ENCODE measurements at regions not wholly inside any gene's neighbourhood (a gene's known extent, or its start where the extent isn't known, plus 50 kb on each side); places are given as distances from the start of the nearest gene placed in this dataset.

- no peaks in the 10 kb centered on the region for H3K79me2 ChIP-seq (ENCODE audit: insufficient read depth, low read length)
- H3K36me3 ChIP-seq (ENCODE audit: low read length), result no peaks in the 10 kb centered on the region
- H3K9me3 ChIP-seq (ENCODE audit: insufficient read depth, low read length), result no peaks in the 10 kb centered on the region
- H3K27ac ChIP-seq (ENCODE audit: low read depth, low read length), result no peak overlapping the region
- H4K20me1 ChIP-seq (ENCODE audit: low read depth, low read length), result no peaks in the 10 kb centered on the region
- no peaks in the 10 kb centered on the region for H3K27me3 ChIP-seq (ENCODE audit: low read length)
- H3K9me2 ChIP-seq (replicated peaks; ENCODE audit: insufficient read depth, low read length), result no peaks in the 10 kb centered on the region
- H3K4me3 ChIP-seq (ENCODE audit: insufficient read depth, low read length, poor library complexity, severe bottlenecking), result no peak overlapping the region
- H2AFZ ChIP-seq (ENCODE audit: low read depth, low read length, severe bottlenecking), result no peak overlapping the region
- TF ChIP-seq EZH2phosphoT487 (conservative IDR thresholded peaks at IDR 0.05; ENCODE audit: low read length), result no peak
- no peak for TF ChIP-seq CTCF (IDR thresholded peaks at IDR 0.05; ENCODE audit: insufficient read depth, low read length, poor library complexity, severe bottlenecking)
- H3K9ac ChIP-seq (ENCODE audit: low read length), result no peak overlapping the region
- H3F3A ChIP-seq (ENCODE audit: insufficient read depth), result no peaks in the 10 kb centered on the region
- H3K4me2 ChIP-seq (ENCODE audit: low read depth, low read length, poor library complexity, severe bottlenecking), result no peak overlapping the region
Measured at GRCh38 chr2:154591294-154591820, 107.1 kb upstream of the KCNJ3 start.

- no peak overlapping the region for H3K4me2 ChIP-seq (ENCODE audit: low read depth, low read length, poor library complexity, severe bottlenecking)
- H3K79me2 ChIP-seq (ENCODE audit: insufficient read depth, low read length), result no peaks in the 10 kb centered on the region
- no peaks in the 10 kb centered on the region for H3K9me2 ChIP-seq (replicated peaks; ENCODE audit: insufficient read depth, low read length)
- no peaks in the 10 kb centered on the region for H3K27me3 ChIP-seq (ENCODE audit: low read length)
- H3K9ac ChIP-seq (ENCODE audit: low read length), result no peak overlapping the region
- no peak overlapping the region for H2AFZ ChIP-seq (ENCODE audit: low read depth, low read length, severe bottlenecking)
- TF ChIP-seq EZH2phosphoT487 (conservative IDR thresholded peaks at IDR 0.05; ENCODE audit: low read length) (no peak), CTCF (IDR thresholded peaks at IDR 0.05; ENCODE audit: insufficient read depth, low read length, poor library complexity, severe bottlenecking) (no peak)
- H3K9me3 ChIP-seq (ENCODE audit: insufficient read depth, low read length), result no peaks in the 10 kb centered on the region
- no peak overlapping the region for H3K27ac ChIP-seq (ENCODE audit: low read depth, low read length)
- no peaks in the 10 kb centered on the region for H3F3A ChIP-seq (ENCODE audit: insufficient read depth)
- no peaks in the 10 kb centered on the region for H4K20me1 ChIP-seq (ENCODE audit: low read depth, low read length)
- H3K36me3 ChIP-seq (ENCODE audit: low read length), result no peaks in the 10 kb centered on the region
- H3K4me3 ChIP-seq (ENCODE audit: insufficient read depth, low read length, poor library complexity, severe bottlenecking), result no peak overlapping the region
Measured at GRCh38 chr2:154599189-154599588, 99.3 kb upstream of the KCNJ3 start.

GRCh38 chr2:154600927-154601494 lies 97.5 kb upstream of the KCNJ3 start:
- H3K9me3 ChIP-seq (ENCODE audit: insufficient read depth, low read length), result no peaks in the 10 kb centered on the region
- H4K20me1 ChIP-seq (ENCODE audit: low read depth, low read length), result no peaks in the 10 kb centered on the region
- no peak overlapping the region for H2AFZ ChIP-seq (ENCODE audit: low read depth, low read length, severe bottlenecking)
- H3K9ac ChIP-seq (ENCODE audit: low read length), result no peak overlapping the region
- TF ChIP-seq EZH2phosphoT487 (conservative IDR thresholded peaks at IDR 0.05; ENCODE audit: low read length), result no peak
- no peak for TF ChIP-seq CTCF (IDR thresholded peaks at IDR 0.05; ENCODE audit: insufficient read depth, low read length, poor library complexity, severe bottlenecking)
- H3K79me2 ChIP-seq (ENCODE audit: insufficient read depth, low read length), result no peaks in the 10 kb centered on the region
- no peaks in the 10 kb centered on the region for H3K27me3 ChIP-seq (ENCODE audit: low read length)
- H3K4me3 ChIP-seq (ENCODE audit: insufficient read depth, low read length, poor library complexity, severe bottlenecking), result no peak overlapping the region
- H3K4me2 ChIP-seq (ENCODE audit: low read depth, low read length, poor library complexity, severe bottlenecking), result no peak overlapping the region
- H3K27ac ChIP-seq (ENCODE audit: low read depth, low read length), result no peak overlapping the region
- H3F3A ChIP-seq (ENCODE audit: insufficient read depth), result no peaks in the 10 kb centered on the region
- no peaks in the 10 kb centered on the region for H3K36me3 ChIP-seq (ENCODE audit: low read length)
- no peaks in the 10 kb centered on the region for H3K9me2 ChIP-seq (replicated peaks; ENCODE audit: insufficient read depth, low read length)
